DND-41 (cell line): ENCODE measurements at regions not wholly inside any gene's neighbourhood (a gene's known extent, or its start where the extent isn't known, plus 50 kb on each side); places are given as distances from the start of the nearest gene placed in this dataset.

Experiments
- ATAC-seq: fragments of 200-7000 bp; cut with Tn5 transposase; 3 replicates; pipeline ENCODE4 v1.9.1; 2021; ENCODE audit warnings: low read depth; ENCODE audit not compliant: insufficient read depth
- DNase-seq: peaks from one replicate; pipeline ENCODE4 v3.0.0-alpha.2; 2020
- H2AFZ ChIP-seq: 2 replicates; pipeline ENCODE4 v1.6.0; 2012; ENCODE audit warnings: low read depth, low read length
- H3K27ac ChIP-seq: 2 replicates; pipeline ENCODE4 v1.5.1; 2012; ENCODE audit warnings: low read length, inconsistent platforms
- H3K27me3 ChIP-seq: fragments of 200-600 bp; sonication (generic); 2 replicates; pipeline ENCODE4 v1.6.0; 2012; ENCODE audit warnings: low read length, mild to moderate bottlenecking, inconsistent platforms; ENCODE audit not compliant: insufficient read depth, poor library complexity
- H3K36me3 ChIP-seq: 2 replicates; pipeline ENCODE4 v1.5.1; 2012; ENCODE audit warnings: low read length, inconsistent platforms; ENCODE audit not compliant: insufficient read depth
- H3K4me1 ChIP-seq: 2 replicates; pipeline ENCODE4 v1.5.1; 2012; ENCODE audit warnings: mild to moderate bottlenecking, low read length; ENCODE audit not compliant: insufficient read depth
- H3K4me2 ChIP-seq: 2 replicates; pipeline ENCODE4 v1.6.0; 2012; ENCODE audit warnings: mild to moderate bottlenecking, moderate library complexity, low read length, inconsistent platforms; ENCODE audit not compliant: insufficient read depth
- H3K4me3 ChIP-seq, 2 experiments: fragments of 200-600 bp in 1 of 2; shearing (Covaris generic) in 1 of 2; 2 replicates each; pipeline ENCODE4 v1.5.1; 2012 to 2016; ENCODE audit warnings: inconsistent platforms in 2 of 2, low read length in 2 of 2, mild to moderate bottlenecking in 2 of 2, low read depth in 1 of 2, moderate library complexity in 1 of 2
- H3K79me2 ChIP-seq: 2 replicates; pipeline ENCODE4 v1.6.0; 2012; ENCODE audit warnings: low read length, inconsistent platforms; ENCODE audit not compliant: insufficient read depth
- H3K9ac ChIP-seq: 2 replicates; pipeline ENCODE4 v1.6.0; 2012; ENCODE audit warnings: low read depth, mild to moderate bottlenecking, inconsistent platforms, low read length, moderate library complexity
- H3K9me3 ChIP-seq: 2 replicates; pipeline ENCODE4 v1.5.1; 2012; ENCODE audit warnings: low read length, moderate library complexity, mild to moderate bottlenecking, inconsistent platforms; ENCODE audit not compliant: insufficient read depth, severe bottlenecking
- H4K20me1 ChIP-seq: 2 replicates; pipeline ENCODE4 v1.6.0; 2012; ENCODE audit warnings: low read length; ENCODE audit not compliant: insufficient read depth
- EZH2 ChIP-seq: IDR thresholded peaks from 3 replicates; pipeline ENCODE4 v1.6.1; 2012; ENCODE audit warnings: borderline replicate concordance, low read depth, mild to moderate bottlenecking, moderate library complexity, low read length, inconsistent platforms; ENCODE audit not compliant: severe bottlenecking
- TF ChIP-seq, protein P1 (sequence below): IDR thresholded peaks from 2 replicates; pipeline ENCODE4 v1.5.1; 2012; ENCODE audit warnings: borderline replicate concordance, low read length, moderate library complexity, mild to moderate bottlenecking; ENCODE audit not compliant: poor library complexity, severe bottlenecking; ENCODE audit errors: extremely low read depth

DNA sequence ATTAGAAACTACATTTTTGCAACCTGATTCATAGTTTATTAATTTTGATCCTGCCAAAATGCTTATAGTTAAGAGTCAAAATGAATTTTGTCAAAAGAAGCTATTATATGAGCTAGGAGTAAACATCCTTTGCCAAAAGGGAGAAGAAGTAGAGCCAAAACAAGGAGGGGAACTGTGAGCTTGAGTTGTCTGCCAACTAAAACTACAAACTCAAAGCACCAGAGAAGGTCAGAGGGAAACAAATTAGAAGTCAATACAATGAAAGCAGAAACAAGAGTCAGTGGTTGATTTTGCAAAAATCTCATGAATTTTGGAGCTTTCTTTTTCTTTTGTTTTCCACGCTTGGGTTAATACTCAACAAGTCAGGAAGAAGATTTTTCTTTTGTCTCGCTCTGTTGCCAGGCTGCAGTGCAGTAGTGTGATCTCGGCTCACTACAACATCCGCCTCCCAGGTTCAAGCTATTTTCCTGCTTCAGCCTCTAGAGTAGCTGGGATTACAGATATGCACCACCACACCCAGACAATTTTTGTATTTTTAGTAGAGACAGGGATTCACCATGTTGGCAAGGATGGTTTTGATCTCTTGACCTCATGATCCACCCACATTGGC lies 508.5 kb downstream of the RIT2 start:
- Histone ChIP-seq H2AFZ (no peak overlapping the region), H3K27me3 (no peaks in the 10 kb centered on the region), H3K27ac (no peak overlapping the region), H3K4me3 (no peak overlapping the region), H3K9ac (no peak overlapping the region), H3K36me3 (no peaks in the 10 kb centered on the region), H4K20me1 (no peaks in the 10 kb centered on the region), H3K4me2 (no peak overlapping the region), H3K4me1 (no peaks in the 10 kb centered on the region), H3K79me2 (no peaks in the 10 kb centered on the region), H3K9me3 (no peaks in the 10 kb centered on the region)
- ATAC-seq (no peak), DNase-seq (no peak)
- TF ChIP-seq, protein P1, sequence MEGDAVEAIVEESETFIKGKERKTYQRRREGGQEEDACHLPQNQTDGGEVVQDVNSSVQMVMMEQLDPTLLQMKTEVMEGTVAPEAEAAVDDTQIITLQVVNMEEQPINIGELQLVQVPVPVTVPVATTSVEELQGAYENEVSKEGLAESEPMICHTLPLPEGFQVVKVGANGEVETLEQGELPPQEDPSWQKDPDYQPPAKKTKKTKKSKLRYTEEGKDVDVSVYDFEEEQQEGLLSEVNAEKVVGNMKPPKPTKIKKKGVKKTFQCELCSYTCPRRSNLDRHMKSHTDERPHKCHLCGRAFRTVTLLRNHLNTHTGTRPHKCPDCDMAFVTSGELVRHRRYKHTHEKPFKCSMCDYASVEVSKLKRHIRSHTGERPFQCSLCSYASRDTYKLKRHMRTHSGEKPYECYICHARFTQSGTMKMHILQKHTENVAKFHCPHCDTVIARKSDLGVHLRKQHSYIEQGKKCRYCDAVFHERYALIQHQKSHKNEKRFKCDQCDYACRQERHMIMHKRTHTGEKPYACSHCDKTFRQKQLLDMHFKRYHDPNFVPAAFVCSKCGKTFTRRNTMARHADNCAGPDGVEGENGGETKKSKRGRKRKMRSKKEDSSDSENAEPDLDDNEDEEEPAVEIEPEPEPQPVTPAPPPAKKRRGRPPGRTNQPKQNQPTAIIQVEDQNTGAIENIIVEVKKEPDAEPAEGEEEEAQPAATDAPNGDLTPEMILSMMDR = no peak
- TF ChIP-seq EZH2 = no peak

DNA sequence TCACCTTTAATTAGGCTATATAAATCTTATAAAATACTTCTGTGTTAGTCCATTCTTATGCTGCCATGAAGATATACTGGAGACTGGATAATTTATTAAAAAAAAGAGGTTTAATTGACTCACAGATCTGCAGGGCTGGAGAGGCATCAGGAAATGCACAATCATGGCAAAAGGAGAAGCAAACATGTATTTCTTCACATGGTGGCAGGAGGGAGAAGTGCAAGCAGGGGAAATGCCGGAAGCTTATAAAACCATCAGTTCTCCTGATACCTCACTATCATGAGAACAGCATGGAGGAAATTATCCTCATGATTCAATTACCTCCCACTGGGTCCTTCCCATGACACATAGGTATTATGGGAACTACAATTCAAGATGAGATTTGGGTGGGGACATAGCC lies 504.4 kb downstream of the RIT2 start:
- no peak for TF ChIP-seq EZH2
- TF ChIP-seq, protein P1 = no peak
- H3K4me3 ChIP-seq = no peak overlapping the region
- H3K9me3 ChIP-seq = no peaks in the 10 kb centered on the region
- no peaks in the 10 kb centered on the region for H3K27me3 ChIP-seq
- no peak overlapping the region for H3K27ac ChIP-seq
- H3K36me3 ChIP-seq = no peaks in the 10 kb centered on the region
- no peak overlapping the region for H3K9ac ChIP-seq
- no peak for DNase-seq
- H3K4me2 ChIP-seq = no peak overlapping the region
- H2AFZ ChIP-seq = no peak overlapping the region
- no peaks in the 10 kb centered on the region for H3K79me2 ChIP-seq
- no peak for ATAC-seq
- H3K4me1 ChIP-seq = no peaks in the 10 kb centered on the region
- no peaks in the 10 kb centered on the region for H4K20me1 ChIP-seq

DNA sequence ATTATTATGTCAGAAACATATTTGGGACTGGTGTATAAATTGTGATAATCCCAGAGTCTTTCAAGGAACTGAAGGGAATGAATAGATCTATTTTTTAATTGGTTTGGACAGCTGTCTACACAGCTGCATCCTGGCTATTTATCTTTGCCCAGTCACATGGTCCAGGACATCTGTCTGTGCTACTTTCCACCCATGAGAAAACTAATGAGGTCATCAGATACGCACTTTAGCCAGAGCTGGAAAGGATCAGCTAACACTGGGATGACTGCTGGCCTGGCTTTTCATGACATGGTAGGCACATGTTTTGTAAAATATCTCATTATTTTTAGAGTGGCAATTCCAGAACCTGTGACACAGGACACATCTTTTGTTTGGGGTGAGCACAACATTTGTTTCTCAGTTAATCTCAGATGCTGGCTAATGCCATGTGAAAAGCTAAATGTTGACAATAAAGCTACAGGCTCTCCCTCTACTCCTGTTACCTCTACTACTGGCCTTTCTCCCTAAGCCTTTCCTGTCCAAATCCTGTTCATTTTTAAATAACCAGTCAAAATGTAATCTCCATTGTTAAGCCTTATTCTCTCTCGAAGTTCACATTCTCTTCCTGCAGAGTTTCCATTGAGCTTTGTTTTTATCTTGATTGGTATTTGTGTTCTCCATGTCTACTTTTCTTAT lies 500.7 kb downstream of the RIT2 start:
- DNase-seq = no peak
- no peak overlapping the region for H3K9ac ChIP-seq
- no peaks in the 10 kb centered on the region for H3K36me3 ChIP-seq
- H2AFZ ChIP-seq = no peak overlapping the region
- no peak overlapping the region for H3K27ac ChIP-seq
- H3K27me3 ChIP-seq = no peaks in the 10 kb centered on the region
- H3K79me2 ChIP-seq = no peaks in the 10 kb centered on the region
- no peak for TF ChIP-seq EZH2
- TF ChIP-seq, protein P1 = no peak
- H3K4me3 ChIP-seq = no peak overlapping the region
- H3K9me3 ChIP-seq = no peaks in the 10 kb centered on the region
- no peak overlapping the region for H3K4me2 ChIP-seq
- H3K4me1 ChIP-seq = no peaks in the 10 kb centered on the region
- ATAC-seq = no peak
- H4K20me1 ChIP-seq = no peaks in the 10 kb centered on the region
